WTC11 (cell line): ENCODE measurements at regions not wholly inside any gene's neighbourhood (a gene's known extent, or its start where the extent isn't known, plus 50 kb on each side); places are given as distances from the start of the nearest gene placed in this dataset.

Source experiments
- ATAC-seq: fragments of 200-7000 bp; cut with Tn5 transposase; 2 replicates; pipeline ENCODE4 v1.10.0; 2021; ENCODE audit warnings: mild to moderate bottlenecking, moderate library complexity
- CTCF ChIA-PET: fragments of 300-600 bp; sonication (Branson Sonifier 250); formaldehyde crosslinking; loops from one replicate; lab custom pipeline; 2021; ENCODE audit warnings: antibody characterized with exemption; lab: Charles Lee
- POLR2A ChIA-PET: fragments of 350-600 bp; sonication (Branson Sonifier 250); formaldehyde crosslinking; loops from one replicate; lab custom pipeline; 2021; ENCODE audit warnings: antibody characterized with exemption; lab: Charles Lee
- DNase-seq: peaks from one replicate; pipeline ENCODE4 v3.0.0; 2021; ENCODE audit warnings: low spot score
- H3K27ac Mint-ChIP-seq: 2 replicates; pipeline ENCODE4 v1.8.0; 2021; ENCODE audit warnings: mixed read lengths
- H3K27me3 Mint-ChIP-seq: 2 replicates; pipeline ENCODE4 v1.8.0; 2021; ENCODE audit warnings: low read depth, mild to moderate bottlenecking, moderate library complexity, mixed read lengths
- H3K36me3 Mint-ChIP-seq: 2 replicates; pipeline ENCODE4 v1.8.0; 2021; ENCODE audit warnings: mixed read lengths
- H3K4me1 Mint-ChIP-seq: 2 replicates; pipeline ENCODE4 v1.8.0; 2022; ENCODE audit warnings: mixed read lengths
- H3K4me3 Mint-ChIP-seq: 2 replicates; pipeline ENCODE4 v1.8.0; 2021; ENCODE audit warnings: mild to moderate bottlenecking, moderate library complexity, mixed read lengths
- H3K9me3 Mint-ChIP-seq: 2 replicates; pipeline ENCODE4 v1.8.0; 2021; ENCODE audit warnings: mixed read lengths
- AFF4 ChIP-seq: sonication (generic); formaldehyde crosslinking; IDR thresholded peaks from 2 replicates; pipeline ENCODE4 v1.8.1; 2023; ENCODE audit warnings: mild to moderate bottlenecking, missing genetic modification reagents, borderline replicate concordance
- AR ChIP-seq: fragments of 250-450 bp; sonication (Bioruptor Pico); IDR thresholded peaks from 2 replicates; pipeline ENCODE4 v1.9.0; 2021; ENCODE audit warnings: mild to moderate bottlenecking
- ATF3 ChIP-seq: sonication (generic); formaldehyde crosslinking; conservative IDR thresholded peaks from 2 replicates; pipeline ENCODE4 v1.8.1; 2022; ENCODE audit warnings: mild to moderate bottlenecking, missing genetic modification reagents
- ATF6 ChIP-seq: sonication (generic); formaldehyde crosslinking; IDR thresholded peaks from 2 replicates; pipeline ENCODE4 v1.8.1; 2023; ENCODE audit warnings: mild to moderate bottlenecking, missing genetic modification reagents
- CREM ChIP-seq: sonication (generic); formaldehyde crosslinking; IDR thresholded peaks from 2 replicates; pipeline ENCODE4 v1.8.1; 2022; ENCODE audit warnings: mild to moderate bottlenecking, missing genetic modification reagents, moderate library complexity
- CTCF ChIP-seq: fragments of 200-600 bp; IDR thresholded peaks from 2 replicates; pipeline ENCODE4 v1.8.0; 2022; ENCODE audit warnings: antibody characterized with exemption
- E2F5 ChIP-seq: sonication (generic); formaldehyde crosslinking; IDR thresholded peaks from 2 replicates; pipeline ENCODE4 v1.8.1; 2022; ENCODE audit warnings: mild to moderate bottlenecking, moderate library complexity, missing genetic modification reagents
- EMX1 ChIP-seq: fragments of 250-450 bp; sonication (Bioruptor Pico); IDR thresholded peaks from 2 replicates; pipeline ENCODE4 v1.8.0; 2021; ENCODE audit warnings: mild to moderate bottlenecking
- FOXK1 ChIP-seq: sonication (generic); formaldehyde crosslinking; IDR thresholded peaks from 2 replicates; pipeline ENCODE4 v1.8.0; 2022; ENCODE audit warnings: mild to moderate bottlenecking, moderate library complexity, missing genetic modification reagents
- GRHL2 ChIP-seq: fragments of 250-450 bp; sonication (Bioruptor Pico); IDR thresholded peaks from 2 replicates; pipeline ENCODE4 v1.8.0; 2022; ENCODE audit warnings: mild to moderate bottlenecking, moderate library complexity; ENCODE audit not compliant: insufficient replicate concordance, severe bottlenecking
- IRF1 ChIP-seq: sonication (generic); formaldehyde crosslinking; IDR thresholded peaks from 2 replicates; pipeline ENCODE4 v1.8.0; 2023; ENCODE audit warnings: missing genetic modification reagents
- MXD4 ChIP-seq: fragments of 250-450 bp; sonication (Bioruptor Pico); IDR thresholded peaks from 2 replicates; pipeline ENCODE4 v1.8.0; 2021; ENCODE audit warnings: mild to moderate bottlenecking, moderate library complexity, borderline replicate concordance
- MYBL2 ChIP-seq: sonication (generic); formaldehyde crosslinking; IDR thresholded peaks from 2 replicates; pipeline ENCODE4 v1.8.1; 2023; ENCODE audit warnings: mild to moderate bottlenecking, moderate library complexity, missing genetic modification reagents
- NR1H2 ChIP-seq: sonication (generic); formaldehyde crosslinking; IDR thresholded peaks from 2 replicates; pipeline ENCODE4 v1.9.0; 2021; ENCODE audit warnings: mild to moderate bottlenecking, moderate library complexity, missing genetic modification reagents
- RELA ChIP-seq: sonication (generic); formaldehyde crosslinking; IDR thresholded peaks from 2 replicates; pipeline ENCODE4 v1.8.1; 2022; ENCODE audit warnings: missing genetic modification reagents, mild to moderate bottlenecking, borderline replicate concordance
- TEAD4 ChIP-seq: sonication (generic); formaldehyde crosslinking; IDR thresholded peaks from 2 replicates; pipeline ENCODE4 v1.8.0; 2022; ENCODE audit warnings: mild to moderate bottlenecking, missing genetic modification reagents
- USF2 ChIP-seq: sonication (generic); formaldehyde crosslinking; IDR thresholded peaks from 2 replicates; pipeline ENCODE4 v1.8.1; 2023; ENCODE audit warnings: mild to moderate bottlenecking, missing genetic modification reagents, moderate library complexity
- ZNF416 ChIP-seq: fragments of 250-450 bp; sonication (Bioruptor Pico); IDR thresholded peaks from 2 replicates; pipeline ENCODE4 v1.9.0; 2021; ENCODE audit warnings: mild to moderate bottlenecking, inconsistent platforms

- no peak for TF ChIP-seq USF2 (CRISPR knock-in tag)
Observed at GRCh38 chr9:108637340-108637739, 218.4 kb downstream of the ACTL7B start (continued).

GRCh38 chr9:108636013-108636412 is 219.8 kb downstream of the ACTL7B start:
- Mint-ChIP-seq H3K36me3 (no peaks in the 10 kb centered on the region), H3K4me1 (peaks cover 16% of the 10 kb centered on the region), H3K9me3 (no peaks in the 10 kb centered on the region), H3K27me3 (no peaks in the 10 kb centered on the region), H3K4me3 (no peak overlapping the region), H3K27ac (no peak overlapping the region)
- POLR2A ChIA-PET, result no interaction called here
- peak; percentile 87 for ATAC-seq
- peak; percentile 17 for DNase-seq
- CTCF ChIA-PET, result no interaction called here
- TF ChIP-seq EMX1 (CRISPR knock-in tag) (no peak), ZNF416 (no peak), CREM (CRISPR knock-in tag) (no peak), TEAD4 (no peak), ATF3 (CRISPR knock-in tag) (no peak), NR1H2 (CRISPR knock-in tag) (no peak), AR (no peak), CTCF (no peak), MXD4 (no peak), MYBL2 (CRISPR knock-in tag) (no peak), AFF4 (no peak), E2F5 (no peak), FOXK1 (CRISPR knock-in tag) (no peak), IRF1 (no peak), RELA (CRISPR knock-in tag) (no peak), ATF6 (CRISPR knock-in tag) (no peak), GRHL2 (CRISPR knock-in tag) (no peak)
